COLO668 (cell line): ENCODE measurements at regions not wholly inside any gene's neighbourhood (a gene's known extent, or its start where the extent isn't known, plus 50 kb on each side); places are given as distances from the start of the nearest gene placed in this dataset.

Experiments used
- DNase-seq: peaks from one replicate; lab custom pipeline; 2025; ENCODE audit not compliant: unreplicated experiment; lab: John Stamatoyannopoulos, UW

- DNase-seq: no peak
Observed at GRCh38 chr3:46091741-46092701, 64.7 kb upstream of the XCR1 start.

GRCh38 chr3:46091046-46091445, 63.8 kb upstream of the XCR1 start:
- DNase-seq: no peak

DNA sequence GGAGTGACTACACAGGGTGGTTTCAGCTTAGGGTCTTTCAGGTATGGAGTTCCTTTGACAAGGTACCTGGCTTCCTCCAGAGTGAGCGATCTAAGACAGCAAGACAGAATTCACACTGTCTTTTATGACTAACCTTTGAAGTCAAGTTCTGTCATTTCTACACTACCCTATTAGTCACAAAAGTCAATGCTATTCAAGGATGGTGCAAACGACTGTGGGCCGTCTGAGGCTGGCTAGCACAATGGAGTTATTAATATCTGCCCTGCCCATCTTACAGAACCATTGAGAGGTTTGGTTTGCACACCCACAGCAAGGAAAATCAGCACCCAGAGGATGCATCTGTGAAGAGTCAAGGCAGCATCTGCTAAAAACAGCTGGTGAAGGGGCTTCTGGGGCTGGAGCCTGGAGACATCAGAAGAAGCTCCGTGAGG, 62.9 kb upstream of the XCR1 start:
- no peak for DNase-seq

GRCh38 chr3:46089237-46090011, 62.1 kb upstream of the XCR1 start:
- DNase-seq: no peak

- no peak for DNase-seq
Observed at GRCh38 chr3:46087871-46088270, 60.6 kb upstream of the XCR1 start.

DNA sequence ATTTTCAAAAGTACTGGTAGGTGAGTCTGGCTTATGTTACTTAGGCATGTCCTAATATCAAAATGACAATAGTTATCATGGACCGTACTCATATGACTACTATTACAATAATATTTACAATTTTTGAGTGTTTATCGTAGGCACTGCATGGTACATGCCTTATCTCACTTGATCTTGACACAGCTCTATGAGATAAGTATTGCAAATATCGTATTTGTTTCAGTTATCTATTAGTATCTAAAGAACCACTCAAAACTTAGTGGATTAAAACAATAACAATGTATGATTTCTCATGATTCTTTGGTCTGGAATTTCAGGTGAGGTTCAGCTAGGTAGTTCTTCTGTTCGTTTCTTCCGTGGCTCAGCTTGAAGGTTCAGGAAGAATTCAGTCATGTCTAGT, 59.7 kb upstream of the XCR1 start:
- DNase-seq: no peak

- DNase-seq: no peak
Observed at GRCh38 chr3:46086083-46086437, 58.8 kb upstream of the XCR1 start.

GRCh38 chr3:46085421-46086082, 58.3 kb upstream of the XCR1 start:
- DNase-seq: no peak

- no peak for DNase-seq
Observed at GRCh38 chr3:46083956-46084355, 56.7 kb upstream of the XCR1 start.

GRCh38 chr3:46082849-46083248, 55.6 kb upstream of the XCR1 start:
- DNase-seq: no peak

DNA sequence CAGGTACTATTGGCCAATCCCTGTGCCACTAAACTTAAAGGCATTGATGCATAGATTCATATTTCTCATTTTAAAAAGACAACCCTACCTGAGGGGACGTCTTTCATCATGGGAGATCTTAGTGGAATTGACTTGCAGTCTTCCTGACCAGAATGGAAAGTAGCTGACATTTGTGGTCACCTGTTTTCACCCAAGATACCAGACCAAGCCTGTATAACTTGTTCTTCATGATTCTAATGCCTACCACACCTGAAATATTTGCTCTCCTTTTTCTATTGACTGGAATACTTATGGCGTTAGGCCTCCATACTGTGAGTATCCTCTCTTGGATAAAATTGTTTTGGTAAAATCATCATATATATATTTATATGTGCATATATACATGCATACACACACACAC, 54.7 kb upstream of the XCR1 start:
- DNase-seq: no peak

GRCh38 chr3:46080969-46081345, 53.7 kb upstream of the XCR1 start:
- DNase-seq: no peak

DNA sequence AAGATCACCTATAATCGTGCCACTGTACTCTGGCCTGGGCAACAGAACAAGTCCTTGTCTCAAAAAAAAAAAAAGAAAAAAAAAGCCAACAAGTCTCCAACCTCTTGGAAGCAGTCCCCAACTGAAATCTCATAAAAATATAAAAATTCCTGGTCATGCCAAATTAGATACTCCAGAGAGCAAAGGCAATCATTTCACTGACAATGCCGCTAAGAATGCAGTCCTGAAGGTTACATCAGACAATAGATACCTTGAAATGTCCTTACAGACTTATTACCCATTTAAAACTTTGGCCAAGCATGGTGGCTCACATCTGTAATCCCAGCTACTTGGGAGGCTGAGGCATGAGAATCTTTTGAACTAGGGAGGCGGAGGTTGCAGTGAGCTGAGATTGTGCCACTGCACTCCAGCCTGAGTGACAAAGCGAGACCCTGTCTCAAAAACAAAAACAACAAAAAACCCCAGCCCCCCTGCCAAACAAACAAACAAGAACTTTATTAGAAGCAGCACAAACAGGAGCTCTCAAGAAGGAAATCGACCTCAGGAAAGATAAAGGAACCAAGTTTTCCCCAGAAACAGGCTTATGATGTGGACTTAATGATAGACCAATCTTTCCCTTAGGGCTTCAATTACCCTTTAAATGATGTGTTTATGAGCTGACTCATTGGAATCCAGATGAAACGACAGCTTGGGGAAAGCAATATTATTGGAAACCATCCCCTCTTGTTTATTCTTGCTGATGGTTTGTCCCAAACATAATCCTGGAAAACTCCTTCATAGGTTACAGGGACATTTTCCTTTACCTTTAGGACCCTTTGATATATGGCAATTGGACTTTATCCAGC, 53.1 kb upstream of the XCR1 start:
- DNase-seq: no peak

- DNase-seq: peak; percentile 86
Observed at GRCh38 chr3:46078712-46079400, 51.6 kb upstream of the XCR1 start.
